Upper lobe of left lung (tissue), 6 donors: ENCODE measurements at regions not wholly inside any gene's neighbourhood (a gene's known extent, or its start where the extent isn't known, plus 50 kb on each side); places are given as distances from the start of the nearest gene placed in this dataset.

Experiments used
- ATAC-seq, 2 donors: fragments of 200-7000 bp; cut with Tn5 transposase; one replicate each; pipeline ENCODE4 v1.9.1; 2022; ENCODE audit warnings: mild to moderate bottlenecking in 2 of 2, moderate library complexity in 2 of 2; ENCODE audit not compliant: low FRiP score in 2 of 2
- DNase-seq, 2 donors: peaks; one replicate each; pipeline ENCODE4 v3.0.0-alpha.2; 2019 to 2020
- H3K27ac ChIP-seq, 4 donors: fragments of 200-600 bp; sonication (generic); one replicate each; pipeline ENCODE4 v1.5.1; 2016 to 2019
- H3K27me3 ChIP-seq, 4 donors: fragments of 200-600 bp; sonication (generic); one replicate each; pipeline ENCODE4 v1.5.1; 2017 to 2019
- H3K36me3 ChIP-seq, 4 donors: fragments of 200-600 bp; sonication (generic); one replicate each; pipeline ENCODE4 v1.5.1; 2016 to 2019
- H3K4me1 ChIP-seq, 4 donors: fragments of 200-600 bp; sonication (generic); one replicate each; pipeline ENCODE4 v1.5.1; 2018 to 2019
- H3K4me3 ChIP-seq, 4 donors: fragments of 200-600 bp; sonication (generic); one replicate each; pipeline ENCODE4 v1.5.1; 2017 to 2019; ENCODE audit warnings: mild to moderate bottlenecking in 2 of 4, moderate library complexity in 1 of 4
- H3K9me3 ChIP-seq, 4 donors: fragments of 200-600 bp; sonication (generic); one replicate each; pipeline ENCODE4 v1.5.1; 2018 to 2019
- CTCF ChIP-seq, 6 experiments: fragments of 450-650 bp in 4 of 6; fragments of 200-600 bp in 2 of 6; sonication (generic) in 2 of 6; IDR thresholded peaks; one replicate each; pipeline ENCODE4 v1.5.1; 2016 to 2019; ENCODE audit warnings: antibody characterized with exemption in 6 of 6
- EP300 ChIP-seq, 4 donors: sonication (generic); formaldehyde crosslinking; IDR thresholded peaks; one replicate each; pipeline ENCODE4 v1.5.1; 2017; ENCODE audit warnings: antibody characterized with exemption in 4 of 4, control low read depth in 2 of 4
- POLR2A ChIP-seq, 4 donors: fragments of 450-650 bp; IDR thresholded peaks; one replicate each; pipeline ENCODE4 v1.5.1; 2016 to 2017; ENCODE audit warnings: antibody characterized with exemption in 4 of 4, mild to moderate bottlenecking in 2 of 4
- POLR2AphosphoS5 ChIP-seq, 2 donors: sonication (generic); formaldehyde crosslinking; IDR thresholded peaks; one replicate each; pipeline ENCODE4 v1.5.1; 2017; ENCODE audit warnings: antibody characterized with exemption in 2 of 2
- WGBS, 2 donors: methylation state at CpG; one replicate each; pipeline ENCODE4 v1.1.5; 2017 to 2018; 5-methylcytosine and 5-hydroxymethylcytosine counted together
- donor health status: DM: no; HTN: no; CAD: no; lungs with moderate emphysema.
- donor health status: DM: no; HTN: yes; CAD: no; lungs with severe emphysema.

- ATAC-seq (no peak), DNase-seq (no peak)
- Histone ChIP-seq H3K4me3 (no peak overlapping the region), H3K9me3 (no peaks in the 10 kb centered on the region), H3K27me3 (no peaks in the 10 kb centered on the region), H3K4me1 (no peaks in the 10 kb centered on the region), H3K27ac (no peak overlapping the region), H3K36me3 (no peaks in the 10 kb centered on the region)
- 97 to 100% methylated on average over 2 of the region's 2 CpGs for WGBS, 2 donors
- no peak for TF ChIP-seq EP300 (IDR thresholded peaks at IDR 0.05)
- no peak for TF ChIP-seq POLR2A (IDR thresholded peaks at IDR 0.05)
- no peak for TF ChIP-seq CTCF (IDR thresholded peaks at IDR 0.05)
- TF ChIP-seq POLR2AphosphoS5 (IDR thresholded peaks at IDR 0.05), result no peak
Observed at GRCh38 chr5:166270712-166271111, 2020.7 kb upstream of the WWC1 start.

- no peak overlapping the region for H3K4me3 ChIP-seq
- TF ChIP-seq CTCF (IDR thresholded peaks at IDR 0.05), result no peak
- TF ChIP-seq POLR2AphosphoS5 (IDR thresholded peaks at IDR 0.05), result no peak
- TF ChIP-seq POLR2A (IDR thresholded peaks at IDR 0.05), result no peak
- TF ChIP-seq EP300 (IDR thresholded peaks at IDR 0.05), result no peak
- no peaks in the 10 kb centered on the region for H3K9me3 ChIP-seq
- ATAC-seq (no peak), DNase-seq (no peak)
- H3K36me3 ChIP-seq, result no peaks in the 10 kb centered on the region
- H3K4me1 ChIP-seq, result no peaks in the 10 kb centered on the region
- H3K27me3 ChIP-seq, result no peaks in the 10 kb centered on the region
- H3K27ac ChIP-seq, result no peak overlapping the region
Observed at GRCh38 chr5:166276006-166276405, 2015.4 kb upstream of the WWC1 start.

GRCh38 chr5:166279828-166280227, 2011.6 kb upstream of the WWC1 start:
- no peak for DNase-seq
- H3K27me3 ChIP-seq, result no peaks in the 10 kb centered on the region
- ATAC-seq, result no peak
- H3K36me3 ChIP-seq, result no peaks in the 10 kb centered on the region
- no peaks in the 10 kb centered on the region for H3K4me1 ChIP-seq
- WGBS, 2 donors, result 55 to 59% methylated on average over 3 of the region's 3 CpGs
- H3K9me3 ChIP-seq, result no peaks in the 10 kb centered on the region
- TF ChIP-seq CTCF (IDR thresholded peaks at IDR 0.05), result no peak
- no peak overlapping the region for H3K4me3 ChIP-seq
- no peak overlapping the region for H3K27ac ChIP-seq

GRCh38 chr5:166281433-166281832, 2010.0 kb upstream of the WWC1 start:
- Histone ChIP-seq H3K27me3 (no peaks in the 10 kb centered on the region), H3K27ac (no peak overlapping the region), H3K4me3 (no peak overlapping the region), H3K9me3 (no peaks in the 10 kb centered on the region), H3K36me3 (no peaks in the 10 kb centered on the region), H3K4me1 (no peaks in the 10 kb centered on the region)
- TF ChIP-seq POLR2A (IDR thresholded peaks at IDR 0.05) (no peak), POLR2AphosphoS5 (IDR thresholded peaks at IDR 0.05) (no peak), CTCF (IDR thresholded peaks at IDR 0.05) (no peak), EP300 (IDR thresholded peaks at IDR 0.05) (no peak)
- ATAC-seq, result no peak
- 74 to 83% methylated on average over 2 of the region's 2 CpGs for WGBS, 2 donors
- no peak for DNase-seq

GRCh38 chr5:166282939-166283338, 2008.5 kb upstream of the WWC1 start:
- 86 to 88% methylated on average over 3 of the region's 3 CpGs for WGBS, 2 donors
- ATAC-seq, result no peak

More at GRCh38 chr5:166282939-166283338, 2008.5 kb upstream of the WWC1 start:
- no peak overlapping the region for H3K4me3 ChIP-seq
- no peak overlapping the region for H3K27ac ChIP-seq
- no peaks in the 10 kb centered on the region for H3K4me1 ChIP-seq
- H3K9me3 ChIP-seq, result no peaks in the 10 kb centered on the region
- no peaks in the 10 kb centered on the region for H3K36me3 ChIP-seq
- no peak for TF ChIP-seq CTCF (IDR thresholded peaks at IDR 0.05)
- TF ChIP-seq EP300 (IDR thresholded peaks at IDR 0.05), result no peak
- TF ChIP-seq POLR2AphosphoS5 (IDR thresholded peaks at IDR 0.05), result no peak
- no peak for TF ChIP-seq POLR2A (IDR thresholded peaks at IDR 0.05)
- no peak for DNase-seq
- no peaks in the 10 kb centered on the region for H3K27me3 ChIP-seq
